Stimulated activated CD8-positive, alpha-beta memory T cell treated with anti-CD3 and anti-CD28 coated beads, Interleukin-7, amount 100 ng/mL, for 24 hours (primary cell): ENCODE measurements at regions not wholly inside any gene's neighbourhood (a gene's known extent, or its start where the extent isn't known, plus 50 kb on each side); places are given as distances from the start of the nearest gene placed in this dataset.
A peak's percentile ranks its signal among the peaks of the same experiment; 100 is the strongest.
"Not testable (repeated sequence)": the region's sequence is repeated elsewhere in the genome, so short reads cannot be mapped to it uniquely, and the experiment has no call there.

Source experiments
- DNase-seq: peaks from one replicate; pipeline ENCODE4 v3.0.0-alpha.2; 2020; ENCODE audit warnings: low read depth

DNA sequence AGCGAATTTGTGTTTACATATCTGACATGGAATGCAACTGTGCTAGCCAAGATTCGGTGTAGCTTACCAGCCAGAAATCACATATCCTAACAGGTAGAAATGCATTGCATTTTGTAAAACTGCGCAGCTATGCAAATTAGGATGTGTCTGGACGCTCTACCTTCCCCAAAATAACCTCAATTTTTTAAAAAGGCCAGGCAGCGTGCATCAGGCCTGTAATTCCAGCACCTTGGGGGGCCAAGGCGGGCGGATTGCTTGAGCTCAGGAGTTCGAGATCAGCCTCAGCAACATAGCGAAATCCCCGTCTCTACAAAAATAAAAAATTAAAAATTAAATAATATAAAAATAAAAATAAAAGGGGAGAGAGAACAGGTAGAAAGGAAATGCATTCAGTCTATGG lies 305.0 kb downstream of the TYW1 start:
- DNase-seq = no peak

DNA sequence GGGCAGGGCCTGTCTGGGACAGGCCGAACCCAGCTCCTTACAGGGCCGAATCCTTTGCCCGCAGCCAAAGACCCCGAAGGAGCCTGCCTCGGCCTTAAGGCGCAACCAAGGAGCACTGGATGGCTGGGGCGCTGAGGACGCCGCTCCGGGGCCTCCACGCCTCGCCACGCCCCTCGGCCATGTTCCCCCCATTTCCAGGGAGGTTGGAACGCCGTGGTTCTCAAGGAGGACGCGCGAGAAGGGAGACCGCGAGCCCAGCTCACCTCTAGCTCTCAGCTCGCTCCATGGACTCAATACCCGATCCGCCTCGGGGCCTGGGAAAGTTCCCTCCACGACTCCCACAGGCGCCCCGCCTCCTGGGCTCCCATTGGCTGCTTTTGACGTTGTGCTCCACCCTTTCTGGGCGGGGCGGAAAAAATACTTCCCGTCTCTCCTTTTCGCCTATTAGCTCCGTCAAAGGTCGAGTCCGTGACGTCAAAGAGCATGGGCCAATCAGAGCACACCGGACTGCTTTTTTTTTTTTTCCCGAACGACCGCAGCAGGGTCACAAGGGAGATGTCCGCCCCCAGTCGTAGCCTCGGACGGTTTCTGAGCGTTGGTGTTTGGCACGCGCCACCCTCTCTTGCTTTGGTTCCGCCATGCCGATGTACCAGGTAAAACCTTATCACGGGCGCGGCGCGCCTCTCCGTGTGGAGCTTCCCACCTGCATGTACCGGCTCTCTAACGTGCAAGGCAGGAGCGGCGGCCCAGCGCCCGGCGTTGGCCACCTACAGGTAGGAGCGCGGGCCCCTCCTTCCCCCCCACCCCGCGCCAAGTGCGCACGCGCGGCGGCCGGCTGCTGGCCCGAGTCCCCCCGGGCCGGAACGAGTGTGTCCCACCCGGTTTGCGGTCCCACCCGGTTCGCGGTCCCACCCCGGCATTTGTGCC lies 305.7 kb downstream of the TYW1 start:
- peak; percentile 96 for DNase-seq

DNA sequence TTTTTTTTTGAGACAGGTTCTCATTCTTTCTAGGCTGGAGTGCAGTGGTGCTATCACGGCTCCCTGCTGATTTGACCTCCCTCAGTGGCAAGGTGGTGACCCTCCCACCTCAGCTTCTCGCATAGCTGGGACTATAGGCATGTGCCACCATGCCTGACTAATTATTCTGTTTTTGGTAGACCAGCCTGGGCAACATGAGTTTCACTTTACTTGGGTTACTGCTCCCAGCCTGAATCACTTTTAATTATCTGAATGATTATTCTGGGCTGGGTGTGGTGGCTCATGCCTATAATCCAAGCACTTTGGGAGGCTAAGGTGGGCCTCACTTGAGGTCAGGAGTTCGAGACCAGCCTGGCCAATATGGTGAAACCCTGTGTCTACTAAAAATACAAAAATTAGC lies 308.2 kb downstream of the TYW1 start:
- not testable (repeated sequence) for DNase-seq

DNA sequence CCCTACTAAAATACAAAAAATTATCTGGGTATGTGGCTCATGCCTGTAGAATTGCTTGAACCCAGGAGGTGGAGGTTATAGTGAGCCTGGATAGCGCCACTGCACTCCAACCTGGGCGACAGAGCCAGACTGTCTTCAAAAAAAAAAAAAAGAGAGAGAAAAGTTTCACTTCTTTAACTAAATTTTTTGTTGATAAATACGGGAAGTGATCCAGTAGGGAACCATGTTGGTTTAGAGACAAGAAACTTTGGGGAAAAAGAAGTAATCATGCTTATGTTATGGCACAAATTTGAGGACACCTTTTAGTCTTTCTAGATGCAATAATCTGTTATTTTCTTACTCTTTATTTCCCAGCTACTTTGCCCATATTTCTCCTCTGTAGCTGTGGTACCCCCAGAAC lies 309.7 kb downstream of the TYW1 start:
- DNase-seq = no peak

DNA sequence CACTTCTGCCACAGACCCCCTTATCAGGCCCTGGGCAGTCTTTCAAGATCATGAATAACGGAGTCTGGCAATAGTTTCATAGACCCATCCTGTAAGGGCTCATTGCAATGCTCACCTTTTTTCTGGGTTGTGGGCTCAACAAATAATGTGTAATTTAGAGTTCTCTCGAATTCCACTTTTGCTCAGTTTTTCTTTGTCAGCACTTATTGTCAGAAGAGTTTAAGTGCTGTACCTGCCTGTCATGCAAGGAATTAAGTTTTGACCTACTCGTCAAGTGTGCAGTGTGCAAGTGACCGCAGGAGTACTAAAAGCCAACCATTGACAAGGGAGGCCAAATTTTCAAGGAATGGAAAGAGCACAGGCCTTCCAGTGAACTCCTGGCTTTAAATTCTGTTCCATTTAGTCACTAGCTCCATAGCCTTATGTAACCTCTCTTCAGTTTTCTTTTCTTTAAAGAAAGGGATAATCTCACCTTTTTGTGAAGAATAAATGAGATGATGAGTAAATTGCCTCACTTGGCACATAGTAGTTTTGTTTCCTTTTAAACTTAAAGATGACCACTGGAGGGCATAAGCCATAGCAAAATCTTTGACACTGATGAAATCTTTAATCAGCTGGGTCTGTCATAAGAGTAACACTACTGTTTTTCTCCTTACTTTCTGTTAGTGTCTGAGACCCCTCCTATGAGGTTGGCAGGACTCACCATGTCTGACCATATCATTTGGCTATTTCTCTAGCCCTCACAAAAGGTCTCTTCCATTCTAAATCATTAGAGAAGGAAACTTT lies 313.3 kb downstream of the TYW1 start:
- no peak for DNase-seq

DNA sequence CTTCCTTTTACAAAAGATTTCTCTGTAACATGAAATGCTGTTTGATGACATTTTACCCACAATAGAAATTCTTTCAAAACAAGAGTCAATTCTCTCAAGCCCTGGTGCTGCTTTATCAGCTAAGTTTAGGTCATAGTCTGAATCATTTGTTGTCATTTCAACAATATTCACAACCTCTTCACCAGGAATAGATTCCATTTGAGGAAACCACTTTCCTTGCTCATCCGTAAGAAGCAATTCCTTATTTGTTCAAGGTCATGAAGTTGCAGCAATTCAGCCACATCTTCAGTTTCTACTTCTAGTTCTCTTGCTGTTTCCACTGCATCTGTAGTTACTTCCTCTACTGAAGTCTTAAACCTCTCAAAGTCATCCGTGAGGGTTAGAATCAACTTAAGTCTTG lies 315.3 kb downstream of the TYW1 start:
- no peak for DNase-seq

DNA sequence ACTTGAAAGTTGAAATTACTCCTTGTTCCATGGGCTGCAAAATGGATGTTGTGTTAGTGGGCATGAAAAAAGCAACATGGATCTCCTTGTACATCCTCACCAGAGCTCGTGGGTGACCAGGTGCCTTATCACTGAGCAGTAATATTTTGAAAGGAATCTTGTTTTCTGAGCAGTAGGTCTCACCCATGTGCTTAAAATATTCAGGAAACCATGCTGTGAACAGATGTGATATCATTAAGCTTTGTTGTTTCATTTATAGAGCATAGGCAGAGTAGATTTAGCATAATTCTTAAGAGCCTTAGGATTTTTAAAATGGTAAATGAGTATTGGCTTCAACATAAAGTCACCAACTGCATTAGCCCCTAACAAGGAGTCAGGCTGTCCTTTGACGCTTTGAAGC lies 316.6 kb downstream of the TYW1 start:
- DNase-seq = no peak

DNA sequence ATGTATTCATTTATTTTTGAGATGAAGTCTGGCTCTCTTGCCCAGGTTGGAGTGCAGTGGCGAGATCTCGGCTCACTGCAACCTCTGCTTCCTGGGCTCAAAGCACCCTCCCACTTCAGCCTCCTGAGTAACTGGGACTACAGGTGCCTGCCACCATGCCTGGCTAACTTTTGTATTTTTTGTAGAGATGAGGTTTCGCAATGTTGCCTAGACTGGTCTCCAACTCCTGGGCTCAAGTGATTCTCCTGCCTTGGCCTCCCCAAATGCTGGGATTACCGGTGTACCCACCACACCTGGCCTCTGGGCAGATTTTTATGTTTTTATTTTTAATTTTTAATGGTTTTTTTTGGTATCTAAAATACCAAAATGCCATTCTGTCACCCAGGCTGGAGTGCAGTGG lies 320.3 kb downstream of the TYW1 start:
- not testable (repeated sequence) for DNase-seq

DNA sequence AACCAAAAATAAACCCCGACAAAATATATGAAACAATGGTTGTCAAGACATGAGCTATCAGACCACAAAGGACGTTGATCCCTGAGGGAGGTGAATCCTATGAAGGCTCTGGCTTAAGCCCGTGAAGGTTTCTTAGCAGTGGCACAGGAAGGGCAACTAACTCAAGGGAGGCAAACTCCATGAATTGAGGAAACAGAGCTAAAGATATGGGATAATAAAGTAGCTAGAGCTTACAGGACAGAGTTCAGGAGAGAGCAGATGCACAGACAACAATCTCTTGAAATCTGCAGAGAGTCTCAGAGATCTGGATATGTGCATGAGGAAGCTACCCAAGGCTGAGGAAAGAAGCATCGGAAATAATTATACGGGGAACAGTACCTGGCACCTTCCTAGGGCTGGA lies 331.6 kb downstream of the TYW1 start:
- DNase-seq = not testable (repeated sequence)

DNA sequence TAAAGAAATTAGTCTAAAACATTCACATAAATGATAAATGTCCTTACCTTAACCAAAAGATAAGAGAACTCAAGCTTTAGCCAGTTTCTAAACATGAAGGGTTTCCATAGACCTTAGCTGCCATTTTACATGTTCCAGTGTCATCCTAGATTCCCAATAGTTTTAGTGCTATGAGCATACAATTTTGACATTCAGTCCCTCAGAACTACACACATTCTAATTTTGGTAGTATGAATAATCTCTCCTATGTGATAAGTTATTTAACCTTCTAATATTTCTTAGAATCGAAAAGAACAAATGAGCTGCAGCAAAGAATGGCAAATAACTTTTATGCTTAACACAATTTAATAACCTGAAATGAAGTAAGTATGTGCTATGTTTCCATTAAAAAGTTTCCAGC lies 338.5 kb downstream of the TYW1 start:
- DNase-seq = not testable (repeated sequence)

DNA sequence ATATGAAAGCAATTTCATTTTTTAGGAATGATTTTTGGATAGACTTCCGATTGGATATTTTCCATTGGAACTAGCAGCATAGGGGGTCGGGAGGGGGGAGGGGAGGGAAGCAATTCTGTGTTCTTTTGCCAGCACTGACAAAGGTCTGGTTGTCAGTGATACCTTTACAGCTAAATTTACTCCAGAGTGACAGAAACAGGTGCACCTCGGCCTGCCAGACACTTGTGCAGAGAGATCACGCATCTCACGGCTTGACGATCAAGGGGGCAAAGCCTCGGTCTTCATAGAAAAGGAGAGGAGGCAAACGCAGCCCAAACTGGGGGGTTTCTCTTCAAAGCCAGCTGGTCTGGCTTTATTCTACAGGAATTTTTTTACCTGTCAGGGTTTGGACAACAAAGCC lies 339.0 kb downstream of the TYW1 start:
- DNase-seq = not testable (repeated sequence)

DNA sequence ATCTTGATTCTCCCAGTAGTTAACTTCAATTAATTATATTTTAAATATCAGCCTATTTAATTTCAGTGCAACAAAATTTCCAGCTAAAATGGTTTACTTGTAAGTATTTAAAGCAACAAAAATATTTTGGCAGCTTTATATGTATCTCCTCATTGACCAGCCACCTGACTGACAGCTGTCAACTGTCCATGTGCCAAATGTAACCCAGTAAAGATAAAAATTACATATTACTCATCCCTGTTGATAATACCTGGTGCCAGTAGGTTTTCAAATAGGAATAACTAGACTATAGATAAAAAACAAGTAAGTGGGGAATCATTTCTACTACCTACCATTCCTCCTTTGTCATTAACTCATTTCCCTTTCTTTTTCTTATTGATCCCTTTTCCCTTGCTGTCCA lies 341.9 kb downstream of the TYW1 start:
- DNase-seq = not testable (repeated sequence)

DNA sequence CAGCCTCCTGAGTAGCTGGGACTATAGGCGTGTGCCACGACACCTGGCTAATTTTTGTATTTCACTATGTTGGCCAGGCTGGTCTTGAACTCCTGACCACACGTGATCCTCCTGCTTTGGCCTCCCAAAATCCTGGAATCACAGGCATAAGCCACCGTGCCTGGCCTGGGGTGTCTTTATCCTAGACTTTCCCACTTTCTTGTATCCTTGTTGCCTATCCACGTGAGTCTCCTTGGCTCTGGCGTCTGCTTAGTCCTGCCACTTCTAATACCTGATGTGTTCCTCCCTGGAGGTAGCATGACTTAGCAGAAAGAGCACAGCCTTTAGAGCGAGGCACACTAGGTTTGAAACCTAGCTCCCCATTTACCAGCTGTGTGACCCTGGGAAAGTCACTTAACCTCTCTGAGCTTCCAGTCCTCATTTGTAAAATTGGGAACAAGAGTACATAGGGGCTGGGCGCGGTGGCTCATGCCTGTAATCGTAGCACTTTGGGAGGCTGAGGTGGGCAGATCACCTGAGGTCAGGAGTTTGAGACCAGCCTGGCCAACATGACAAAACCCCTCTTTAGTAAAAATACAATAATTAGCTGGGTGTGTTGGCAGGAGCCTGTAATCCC lies 344.6 kb downstream of the TYW1 start:
- DNase-seq = no peak

DNA sequence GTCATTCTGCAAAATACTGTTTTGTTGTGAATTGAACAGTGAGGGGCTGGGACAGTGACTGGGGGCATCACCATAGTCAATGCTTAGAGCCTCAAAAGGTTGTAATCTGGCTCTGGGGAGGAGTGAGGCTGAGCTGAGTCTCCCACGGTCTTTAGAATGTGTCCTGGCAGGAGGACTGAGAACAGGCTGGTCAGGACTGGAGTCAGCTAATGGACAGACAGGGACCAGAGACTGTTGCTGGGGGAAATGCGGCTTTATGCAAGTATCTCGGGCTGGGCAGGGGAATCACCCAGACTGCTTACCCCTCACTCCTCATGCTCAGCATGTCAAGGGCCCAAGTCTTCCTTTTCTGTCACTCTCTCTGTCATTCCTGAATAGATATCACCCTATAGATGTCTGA lies 346.5 kb downstream of the TYW1 start:
- no peak for DNase-seq

DNA sequence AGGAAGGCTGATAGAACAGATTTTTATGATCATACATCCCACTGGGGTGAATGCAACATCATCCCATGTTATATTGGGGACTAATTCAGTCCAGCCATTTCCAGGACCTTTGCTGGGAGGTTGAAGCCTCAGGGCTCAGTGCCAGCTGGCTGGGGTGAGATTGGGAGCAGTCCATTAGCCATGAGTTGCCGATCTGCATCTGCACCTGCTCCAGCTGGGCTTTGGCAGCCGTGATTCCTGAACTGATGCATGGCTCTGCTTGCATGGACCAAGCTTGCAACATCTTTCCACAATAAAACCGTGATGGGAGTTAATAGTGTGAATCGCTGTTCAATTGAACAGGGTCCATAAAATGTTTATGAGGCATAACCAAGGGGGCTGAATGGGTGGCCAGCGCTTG lies 346.9 kb downstream of the TYW1 start:
- DNase-seq = no peak

DNA sequence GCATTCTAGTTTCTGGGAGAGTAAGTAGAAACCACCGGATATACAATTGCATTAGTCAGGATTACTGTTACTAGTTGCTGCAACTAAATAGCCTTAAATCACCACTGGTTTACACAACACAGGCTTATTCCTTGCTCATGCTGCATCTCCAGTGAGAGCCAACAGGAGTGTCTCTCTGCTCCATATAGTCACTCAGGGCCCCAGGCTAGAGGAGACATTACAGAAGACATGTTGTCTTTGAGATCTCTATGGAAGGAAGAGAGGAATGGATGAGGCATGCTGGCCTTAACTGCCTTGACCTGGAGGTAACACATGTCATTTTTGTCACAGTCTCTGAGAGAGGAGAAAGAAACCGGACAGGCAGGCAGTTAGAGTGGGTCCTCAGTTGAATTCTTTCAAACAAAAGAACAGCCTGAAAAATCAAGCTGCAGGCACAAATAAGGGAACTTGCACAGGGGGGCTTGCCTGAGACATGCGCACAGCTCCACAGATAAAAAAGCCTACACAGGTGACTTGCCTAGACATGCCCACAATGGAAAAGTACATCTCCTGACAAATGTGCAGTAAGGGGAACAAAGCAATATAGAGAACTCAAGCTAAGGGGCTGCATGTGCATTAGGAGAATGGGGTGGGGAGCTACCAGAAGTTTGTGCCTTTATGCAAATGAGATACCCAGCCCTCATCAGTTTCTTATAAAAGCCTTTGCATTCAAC lies 348.0 kb downstream of the TYW1 start:
- no peak for DNase-seq

DNA sequence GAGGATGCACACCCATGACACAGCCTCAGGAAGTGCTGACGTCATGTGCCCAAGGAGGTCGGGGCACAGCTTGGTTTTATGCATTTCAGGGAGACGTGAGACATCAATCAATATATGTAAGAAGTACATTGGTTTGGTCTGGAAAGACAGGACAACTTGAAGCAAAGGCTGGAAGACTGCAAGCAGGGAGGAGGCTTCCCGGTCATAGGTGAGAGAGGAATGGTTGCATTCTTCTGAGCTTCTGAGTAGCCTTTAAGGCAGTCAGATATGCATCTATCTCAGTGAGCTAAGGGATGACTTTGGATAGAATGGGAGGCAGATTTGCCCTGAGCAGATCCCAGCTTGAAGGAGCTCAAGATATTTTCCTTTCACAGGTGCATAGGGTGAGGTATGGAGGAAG lies 349.5 kb downstream of the TYW1 start:
- no peak for DNase-seq

DNA sequence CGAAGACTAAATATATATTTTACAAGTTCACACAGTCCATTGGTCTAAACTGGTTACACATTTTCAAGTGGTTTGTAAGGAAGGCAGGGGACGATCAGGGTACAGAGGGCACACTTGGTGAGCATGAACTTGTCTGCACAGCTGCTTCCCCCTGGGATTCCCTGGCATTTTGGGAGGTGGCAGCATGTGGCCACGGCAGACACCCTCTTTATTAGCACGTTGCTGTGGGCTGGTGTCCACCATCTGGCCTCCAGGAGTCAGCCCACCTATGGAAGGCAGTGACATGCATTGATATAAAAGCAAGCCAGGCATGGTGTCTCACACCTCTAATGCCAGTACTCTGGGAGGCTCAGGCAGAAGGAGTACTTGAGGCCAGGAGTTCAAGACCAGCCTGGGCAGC lies 350.2 kb downstream of the TYW1 start:
- no peak for DNase-seq

DNA sequence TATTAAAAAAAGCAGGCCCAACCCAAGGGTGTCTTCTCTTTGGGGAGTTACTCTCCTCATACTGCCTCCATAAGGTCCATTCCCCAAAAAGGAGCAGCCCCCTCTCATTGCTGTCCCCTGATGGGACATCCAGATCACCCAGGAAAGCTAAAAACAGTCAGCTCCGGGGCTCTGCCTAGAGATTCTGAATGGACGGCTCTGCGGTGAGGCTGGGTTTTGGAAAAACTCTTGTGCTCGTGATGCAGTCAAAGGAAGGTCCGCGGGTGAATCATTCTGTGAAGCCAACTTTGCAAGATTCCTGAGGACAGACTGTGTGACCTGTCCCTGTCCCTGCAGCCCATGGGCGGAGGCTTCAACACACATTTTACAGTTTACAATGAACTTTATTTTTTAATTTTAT lies 351.5 kb downstream of the TYW1 start:
- no peak for DNase-seq

DNA sequence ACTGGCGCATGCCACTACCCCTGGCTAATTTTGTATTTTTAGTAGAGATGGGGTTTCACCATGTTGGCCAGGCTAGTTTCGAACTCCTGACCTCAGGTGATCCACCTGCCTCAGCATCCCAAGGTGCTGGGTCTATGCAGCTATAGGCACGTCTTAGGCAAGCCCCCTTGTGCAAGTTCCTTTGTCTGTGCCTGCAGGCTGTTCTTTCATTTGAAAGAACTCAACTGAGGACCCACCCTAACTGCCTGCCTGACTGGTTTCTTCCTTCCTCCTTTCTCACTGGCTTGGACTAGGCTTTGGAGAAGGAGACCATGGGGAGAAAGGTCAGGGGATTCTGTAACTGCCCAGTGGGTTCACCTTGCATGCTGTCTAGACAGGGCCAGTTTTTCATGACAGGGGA lies 361.0 kb downstream of the TYW1 start:
- DNase-seq = not testable (repeated sequence)

DNA sequence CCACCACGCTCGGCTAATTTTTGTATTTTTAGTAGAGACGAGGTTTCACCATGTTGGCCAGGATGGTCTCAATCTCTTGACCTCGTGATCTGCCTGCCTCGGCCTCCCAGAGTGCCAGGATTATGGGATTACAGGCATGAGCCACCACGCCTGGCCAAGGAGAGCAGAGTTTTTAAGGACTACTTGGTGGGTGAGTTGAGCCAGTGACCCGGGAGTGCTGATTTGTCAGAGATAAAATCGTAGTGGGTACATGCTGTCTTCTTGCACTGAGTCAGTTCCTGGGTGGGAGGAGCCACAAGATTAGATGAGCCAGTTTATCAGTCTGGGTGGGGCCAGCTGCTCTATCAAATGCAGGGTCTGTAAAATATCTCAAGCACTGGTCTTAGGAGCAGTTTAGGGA lies 361.7 kb downstream of the TYW1 start:
- not testable (repeated sequence) for DNase-seq

DNA sequence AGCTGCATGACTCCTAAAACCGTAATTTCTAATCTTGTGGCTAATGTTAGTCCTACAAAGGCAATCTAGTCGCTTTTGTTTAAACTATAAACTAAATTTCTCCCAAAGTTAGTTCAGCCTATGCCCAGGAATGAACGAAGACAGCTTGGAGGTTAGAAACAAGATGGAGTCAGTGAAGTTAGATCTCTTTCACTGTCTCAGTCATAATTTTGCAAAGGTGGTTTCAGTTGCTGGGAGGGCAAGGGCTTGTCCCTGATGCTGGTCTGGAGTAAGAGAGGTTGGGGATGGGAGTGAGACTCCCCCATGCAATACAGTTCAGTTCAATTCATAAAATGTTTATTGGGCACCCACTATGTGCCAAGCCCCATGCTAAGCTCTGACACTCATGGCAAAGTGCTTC lies 362.1 kb downstream of the TYW1 start:
- not testable (repeated sequence) for DNase-seq
